PFSK-1 (cell line): ENCODE measurements at regions not wholly inside any gene's neighbourhood (a gene's known extent, or its start where the extent isn't known, plus 50 kb on each side); places are given as distances from the start of the nearest gene placed in this dataset.

Experiments
- FOXP2 ChIP-seq: optimal IDR thresholded peaks from 2 replicates; pipeline ENCODE3; 2011; ENCODE audit warnings: borderline replicate concordance, control low read depth, inconsistent platforms; ENCODE audit not compliant: insufficient read depth; ENCODE audit errors: extremely low read length, extremely low read depth
- POLR2AphosphoS5 ChIP-seq: IDR thresholded peaks from 2 replicates; pipeline ENCODE4 v1.6.1; 2012; ENCODE audit warnings: low read depth, mild to moderate bottlenecking, control low read depth, low read length, moderate library complexity
- REST ChIP-seq, 2 experiments: IDR thresholded peaks; 2 replicates each; pipeline versions ENCODE4 v1.6.1 to v1.8.0; 2011 to 2012; ENCODE audit warnings: low read depth in 2 of 2, low read length in 2 of 2, control low read depth in 1 of 2, inconsistent platforms in 1 of 2, mild to moderate bottlenecking in 1 of 2, moderate library complexity in 1 of 2; ENCODE audit not compliant: insufficient read depth in 1 of 2
- SIN3A ChIP-seq: IDR thresholded peaks from 2 replicates; pipeline ENCODE4 v1.6.1; 2012; ENCODE audit warnings: mild to moderate bottlenecking, low read length, moderate library complexity, borderline replicate concordance; ENCODE audit not compliant: insufficient read depth
- TAF1 ChIP-seq: IDR thresholded peaks from 2 replicates; pipeline ENCODE4 v1.6.1; 2012; ENCODE audit warnings: low read length, control low read depth, borderline replicate concordance; ENCODE audit not compliant: insufficient read depth

GRCh38 chr1:239270509-239270908 lies 115.9 kb upstream of the CHRM3 start:
- TF ChIP-seq REST (IDR thresholded peaks at IDR 0.05; ENCODE audit: insufficient read depth in 1 of 2, low read depth in 2 of 2, low read length in 2 of 2) (no peak), FOXP2 (no peak), TAF1 (no peak), POLR2AphosphoS5 (no peak)

- TF ChIP-seq FOXP2 (no peak), SIN3A (no peak), REST (IDR thresholded peaks at IDR 0.05; ENCODE audit: insufficient read depth in 1 of 2, low read depth in 2 of 2, low read length in 2 of 2) (no peak)
These were observed 116.7 kb upstream of the CHRM3 start for GRCh38 chr1:239269706-239270105.

GRCh38 chr1:239268941-239269340 lies 117.4 kb upstream of the CHRM3 start:
- TF ChIP-seq REST (IDR thresholded peaks at IDR 0.05; ENCODE audit: insufficient read depth in 1 of 2, low read depth in 2 of 2, low read length in 2 of 2) (no peak), TAF1 (no peak), FOXP2 (no peak), SIN3A (no peak), POLR2AphosphoS5 (no peak)

GRCh38 chr1:239268007-239268406 lies 118.4 kb upstream of the CHRM3 start:
- TF ChIP-seq REST (IDR thresholded peaks at IDR 0.05; ENCODE audit: insufficient read depth in 1 of 2, low read depth in 2 of 2, low read length in 2 of 2) (no peak), SIN3A (no peak), FOXP2 (no peak), TAF1 (no peak), POLR2AphosphoS5 (no peak)

GRCh38 chr1:239263801-239264200 lies 122.6 kb upstream of the CHRM3 start:
- TF ChIP-seq SIN3A, result no peak
- TF ChIP-seq TAF1, result no peak
- TF ChIP-seq POLR2AphosphoS5, result no peak
- TF ChIP-seq REST (IDR thresholded peaks at IDR 0.05; ENCODE audit: insufficient read depth in 1 of 2, low read depth in 2 of 2, low read length in 2 of 2), result no peak
- TF ChIP-seq FOXP2, result no peak
